Caki2 (cell line): ENCODE measurements at regions not wholly inside any gene's neighbourhood (a gene's known extent, or its start where the extent isn't known, plus 50 kb on each side); places are given as distances from the start of the nearest gene placed in this dataset.

ENCODE experiments used
- DNase-seq: peaks from one replicate; pipeline ENCODE4 v3.0.0-alpha.2; 2015; ENCODE audit warnings: low read depth
- in situ Hi-C: cut with HindIII; loops from 2 replicates; pipeline ENCODE4 v1.10.0; 2016; ENCODE audit warnings: low sequenced_read_pairs, low pct_unique_long_range_greater_than_20kb, mixed read lengths

DNA sequence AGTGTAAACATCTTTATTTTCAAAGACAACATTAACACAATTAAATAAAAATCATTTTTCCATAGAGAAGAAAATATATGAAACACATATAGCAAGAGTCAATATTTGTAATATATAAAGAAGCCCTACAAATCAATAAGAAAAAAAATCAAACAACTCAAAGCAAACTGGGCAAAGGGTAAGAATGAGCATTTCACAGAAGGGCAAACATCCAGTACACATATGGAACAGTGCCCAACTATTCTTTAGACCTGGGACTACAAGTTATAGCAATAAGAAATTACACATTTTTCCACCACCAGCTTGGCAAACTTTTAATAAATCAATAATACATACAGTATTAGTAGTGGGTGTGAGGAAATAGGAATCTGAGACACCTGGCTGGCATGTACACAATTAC is 324.1 kb downstream of the CYP26B1 start:
- in situ Hi-C loops: no loop called here
- DNase-seq: no peak

DNA sequence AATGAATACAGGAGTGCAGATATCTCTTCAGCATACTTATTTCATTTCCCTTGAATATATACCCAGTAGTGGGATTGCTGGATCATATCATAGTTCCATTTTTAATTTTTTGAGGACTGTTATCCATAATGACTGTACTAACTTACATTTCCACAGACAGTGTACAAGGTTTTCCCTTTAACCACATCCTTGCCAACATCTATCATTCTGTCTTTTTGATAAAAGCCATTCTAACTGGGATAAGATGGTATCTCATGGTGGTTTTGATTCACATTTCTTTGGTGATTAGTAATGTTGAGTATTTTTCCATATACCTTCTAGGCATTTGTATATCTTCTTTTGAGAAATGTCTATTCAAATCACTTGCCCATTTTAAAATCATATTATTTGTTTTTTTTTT is 325.2 kb downstream of the CYP26B1 start:
- DNase-seq: no peak
- in situ Hi-C loops: no loop called here

DNA sequence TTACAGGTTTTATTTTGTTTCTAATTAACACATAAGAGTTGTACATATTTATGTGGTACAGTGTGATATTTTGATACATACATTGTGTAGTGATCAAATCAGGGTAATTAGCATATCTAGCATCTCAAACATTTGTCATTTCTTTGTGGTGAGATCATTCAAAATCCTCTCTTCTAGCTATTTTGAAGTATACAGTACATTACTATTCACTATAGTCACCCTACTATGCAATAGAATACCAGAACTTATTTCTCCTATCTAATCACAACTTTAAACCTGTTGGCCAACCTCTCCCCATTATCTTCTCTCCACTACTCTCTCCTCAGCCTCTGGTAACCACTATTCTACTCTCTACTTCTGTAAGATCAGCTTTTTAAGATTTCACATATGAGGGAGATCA is 325.8 kb downstream of the CYP26B1 start:
- in situ Hi-C loops: no loop called here
- no peak for DNase-seq

- no peak for DNase-seq
- in situ Hi-C loops: no loop called here
Observed at GRCh38 chr2:71816815-71817214, 330.8 kb downstream of the CYP26B1 start.

GRCh38 chr2:71815701-71816474 is 331.8 kb downstream of the CYP26B1 start:
- in situ Hi-C loops: no loop called here
- DNase-seq: no peak

DNA sequence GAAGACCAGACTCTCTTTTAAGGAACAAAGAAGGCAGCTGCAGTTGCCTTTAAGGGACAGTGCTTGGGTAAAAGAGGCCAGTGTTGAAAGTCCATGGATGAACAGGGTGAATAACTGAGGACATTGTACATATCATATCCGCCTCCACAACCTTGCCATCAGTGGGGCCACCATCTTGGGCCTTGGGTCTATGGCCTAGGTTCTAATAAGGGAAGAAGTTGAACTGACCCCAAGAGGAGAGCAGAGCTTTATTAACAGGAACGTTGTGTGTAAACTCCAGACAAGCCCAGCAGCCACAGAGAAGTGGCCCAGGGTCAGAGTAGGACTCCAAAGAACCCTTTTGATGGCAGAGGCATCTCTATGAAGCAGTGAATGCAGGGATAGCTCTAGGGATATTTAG is 332.8 kb downstream of the CYP26B1 start:
- in situ Hi-C loops: no loop called here
- DNase-seq: no peak

DNA sequence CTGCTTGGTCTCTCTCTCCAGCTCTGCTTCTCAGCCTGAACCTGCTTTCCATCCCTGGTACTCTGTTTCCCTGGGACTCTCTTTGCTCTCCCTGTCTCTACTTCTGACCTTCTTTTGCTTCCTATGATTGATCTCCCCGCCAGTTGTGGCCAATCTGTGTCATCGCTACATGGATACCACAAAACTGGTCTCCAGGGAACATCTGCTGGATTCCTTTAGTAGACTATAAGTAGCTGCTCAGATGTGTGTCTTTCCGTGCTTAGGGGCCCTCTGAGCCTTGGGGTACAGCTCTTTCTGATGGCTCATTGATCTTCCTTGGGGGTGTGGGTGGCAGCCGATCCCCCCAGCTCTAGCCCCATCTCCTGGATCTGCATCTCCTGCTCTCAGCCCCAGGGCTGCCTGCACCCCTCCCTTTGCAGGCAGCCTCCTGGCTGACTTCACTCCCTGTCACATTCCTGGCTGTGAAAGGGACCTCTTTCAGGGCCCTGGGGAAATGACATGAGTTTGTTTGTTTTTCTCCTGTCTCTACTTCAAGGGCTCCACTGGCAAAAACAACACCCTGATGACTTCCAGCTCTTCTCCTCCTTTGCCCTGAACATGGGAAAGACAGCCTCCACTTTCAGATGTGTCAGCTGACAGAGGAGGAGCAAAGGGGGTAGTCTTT is 333.7 kb downstream of the CYP26B1 start:
- DNase-seq: no peak
- in situ Hi-C loops: no loop called here

DNA sequence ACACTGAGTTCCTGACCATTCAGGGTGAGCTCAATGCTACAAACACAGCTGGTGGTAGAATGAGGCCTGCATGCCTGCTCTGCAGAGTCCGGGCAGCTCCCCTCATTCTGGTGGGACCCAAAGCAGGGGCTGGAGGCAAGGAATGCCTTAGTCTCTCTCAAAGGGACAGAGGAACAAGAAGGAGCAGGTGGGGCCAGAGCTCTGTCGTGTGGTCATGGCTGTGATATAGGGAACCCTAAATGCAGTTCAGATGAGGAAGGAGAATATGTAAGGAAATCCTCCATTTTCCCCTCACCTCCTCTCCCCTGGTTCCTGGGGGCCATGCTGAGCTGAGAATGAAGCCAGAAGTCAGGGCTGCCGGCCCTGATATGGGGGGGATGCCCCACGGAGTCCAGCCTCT is 334.3 kb downstream of the CYP26B1 start:
- DNase-seq: no peak
- in situ Hi-C loops: no loop called here

- in situ Hi-C loops: no loop called here
- no peak for DNase-seq
Observed at GRCh38 chr2:71812736-71813135, 334.9 kb downstream of the CYP26B1 start.

DNA sequence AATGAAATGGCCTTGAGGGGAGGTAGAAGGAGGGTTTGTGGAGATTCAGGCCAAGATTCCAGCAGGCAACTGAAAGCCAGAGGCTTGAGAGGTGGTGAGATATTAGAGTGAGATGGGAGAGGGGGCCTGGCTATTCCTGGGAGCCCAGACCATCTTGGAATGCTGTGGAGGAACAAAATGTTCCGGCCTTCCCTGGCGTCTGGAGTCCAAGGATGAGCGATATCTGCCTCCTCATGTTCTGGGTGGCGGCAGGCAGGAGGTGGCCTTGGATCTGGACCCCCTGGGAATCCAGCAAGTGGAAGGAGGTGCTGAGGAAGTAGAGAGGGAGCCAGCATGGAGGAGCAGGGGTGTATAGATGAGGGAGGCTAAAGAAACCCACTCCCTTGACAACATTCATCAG is 335.9 kb downstream of the CYP26B1 start:
- in situ Hi-C loops: no loop called here
- DNase-seq: no peak

DNA sequence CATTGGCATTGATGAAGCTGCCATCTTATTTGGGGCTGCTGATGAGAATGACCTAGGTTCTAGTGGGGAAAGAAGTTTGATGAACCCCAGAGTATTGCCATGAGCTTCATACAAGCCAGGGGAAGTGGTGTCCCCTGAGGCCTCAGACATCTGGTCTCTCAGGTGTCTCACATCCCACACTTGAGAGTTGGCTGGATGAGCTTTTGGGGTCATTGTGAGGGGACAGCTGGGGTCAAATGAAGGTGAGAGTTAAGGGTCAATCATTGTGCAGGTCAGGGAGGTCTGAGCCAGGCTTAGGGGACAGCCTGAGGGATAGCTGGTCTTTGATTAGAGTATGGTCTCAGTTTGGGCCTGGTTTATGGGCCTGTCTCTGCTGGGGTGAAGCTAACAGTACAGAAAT is 336.5 kb downstream of the CYP26B1 start:
- in situ Hi-C loops: no loop called here
- DNase-seq: no peak

GRCh38 chr2:71807581-71808451 is 339.8 kb downstream of the CYP26B1 start:
- in situ Hi-C loops: no loop called here

GRCh38 chr2:71806432-71806831 is 341.2 kb downstream of the CYP26B1 start:
- DNase-seq: no peak
- in situ Hi-C loops: no loop called here

More at GRCh38 chr2:71807581-71808451, 339.8 kb downstream of the CYP26B1 start:
- no peak for DNase-seq

- DNase-seq: no peak
- in situ Hi-C loops: no loop called here
Observed at GRCh38 chr2:71804281-71804751, 343.3 kb downstream of the CYP26B1 start.

- in situ Hi-C loops: no loop called here
- no peak for DNase-seq
Observed at GRCh38 chr2:71803398-71803797, 344.3 kb downstream of the CYP26B1 start.

GRCh38 chr2:71802556-71802955 is 345.1 kb downstream of the CYP26B1 start:
- DNase-seq: no peak
- in situ Hi-C loops: no loop called here

DNA sequence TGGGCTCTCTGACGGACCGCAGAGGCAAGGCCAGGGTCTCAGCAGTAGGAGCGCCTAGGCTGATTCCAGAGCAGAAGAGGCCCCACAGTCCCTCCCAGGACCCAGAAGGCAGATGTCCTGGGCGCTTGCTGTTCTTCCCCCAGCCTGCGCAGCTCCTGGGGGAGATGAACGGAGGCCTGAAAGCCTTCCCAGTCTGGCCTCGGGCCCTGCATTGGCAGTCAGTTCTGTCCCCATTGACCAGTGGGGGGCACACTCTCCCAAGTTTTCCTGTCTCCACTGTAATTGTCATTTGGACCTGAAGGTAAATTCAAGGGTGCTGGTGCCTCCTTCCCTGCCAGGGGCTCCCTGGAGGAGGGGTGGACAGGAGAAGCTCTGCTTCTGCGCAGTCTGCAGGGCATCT is 345.7 kb downstream of the CYP26B1 start:
- DNase-seq: no peak
- in situ Hi-C loops: no loop called here

DNA sequence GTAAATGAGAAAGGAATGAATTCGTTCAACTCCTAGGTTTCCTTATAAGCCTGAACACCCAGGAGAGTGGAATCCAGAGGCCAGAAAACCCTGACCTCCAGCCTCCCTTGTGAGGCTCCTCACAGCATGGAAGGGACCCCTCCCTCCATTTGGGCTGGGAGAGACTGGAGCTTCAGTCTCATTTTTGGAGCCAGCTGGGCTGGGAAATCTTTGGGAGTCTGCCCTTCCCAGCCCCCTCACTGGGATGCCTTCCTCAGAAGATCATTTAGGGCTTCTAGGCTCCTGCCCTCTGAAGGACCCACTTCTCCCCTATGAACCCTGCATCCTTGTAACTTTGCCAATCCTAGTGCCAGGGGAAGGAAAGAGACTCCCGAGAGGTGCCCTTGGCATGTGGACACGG is 346.1 kb downstream of the CYP26B1 start:
- in situ Hi-C loops: no loop called here

GRCh38 chr2:71800851-71801250 is 346.8 kb downstream of the CYP26B1 start:
- in situ Hi-C loops: no loop called here
- DNase-seq: no peak

More for the DNA sequence above, 346.1 kb downstream of the CYP26B1 start:
- DNase-seq: no peak
